ENCODE measurements at regions not wholly inside any gene's neighbourhood (a gene's known extent, or its start where the extent isn't known, plus 50 kb on each side); places are given as distances from the start of the nearest gene placed in this dataset.

DNA sequence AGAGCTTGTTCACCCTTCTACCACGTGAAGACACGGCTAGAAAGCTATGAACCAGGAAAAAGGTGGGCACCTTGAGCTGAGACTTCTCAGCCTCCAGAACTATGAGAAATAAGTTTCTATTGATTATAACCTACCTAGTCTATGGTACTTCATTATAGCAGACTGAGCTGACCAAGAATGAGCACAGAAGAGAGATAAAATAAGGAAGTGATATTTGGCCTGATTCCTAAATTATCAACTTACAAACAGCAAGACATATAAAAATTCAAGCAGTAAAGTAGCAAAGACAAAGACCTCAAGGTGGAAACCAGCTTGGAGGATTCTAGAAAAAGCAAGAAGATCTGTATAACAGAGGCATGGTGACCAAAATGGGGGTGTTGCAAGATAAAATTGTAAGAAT, 63.9 kb upstream of the OSTN start:
- Histone ChIP-seq H4K20me1 (ENCODE audit: control insufficient read depth, insufficient read depth, insufficient read length) (no peaks in the 10 kb centered on the region), H3K4me2 (ENCODE audit: insufficient read depth, insufficient read length, low read length) (no peak overlapping the region), H2BK20ac (ENCODE audit: low read depth, low read length, poor library complexity, severe bottlenecking) (no peak overlapping the region), H2BK15ac (ENCODE audit: low read depth, low read length) (no peak overlapping the region), H3K9me3 (ENCODE audit: control insufficient read depth, low read depth, low read length) (no peaks in the 10 kb centered on the region), H3T11ph (ENCODE audit: low read length) (no peak overlapping the region), H3K14ac (ENCODE audit: insufficient read depth, low read length) (no peak overlapping the region), H3K79me2 (ENCODE audit: insufficient read depth, low read length) (no peaks in the 10 kb centered on the region), H4K5ac (ENCODE audit: insufficient read length, low read depth, low read length) (no peak overlapping the region), H3K27me3 (ENCODE audit: insufficient read depth, low read length) (no peaks in the 10 kb centered on the region), H2AK5ac (ENCODE audit: insufficient read length, low read length) (no peak overlapping the region), H2BK12ac (ENCODE audit: insufficient read length, low read depth, low read length) (no peak overlapping the region), H2AFZ (ENCODE audit: low read length) (no peak overlapping the region), H3K56ac (ENCODE audit: insufficient read length, low read depth, low read length) (no peak overlapping the region), H3K9ac (ENCODE audit: extremely low read depth, insufficient read length, low read length) (no peak overlapping the region), H2BK120ac (ENCODE audit: low read depth, low read length, poor library complexity, severe bottlenecking) (no peak overlapping the region), H4K8ac (replicated peaks; ENCODE audit: insufficient read length, low read depth, low read length) (no peak overlapping the region), H3K4me1 (ENCODE audit: insufficient read depth, low read length) (no peaks in the 10 kb centered on the region), H3K79me1 (ENCODE audit: insufficient read depth, low read depth, low read length, poor library complexity, severe bottlenecking) (no peaks in the 10 kb centered on the region), H3K23ac (ENCODE audit: insufficient read length, low read depth, low read length) (no peak overlapping the region), H2BK5ac (ENCODE audit: insufficient read length, low read length) (no peak overlapping the region), H3K23me2 (ENCODE audit: insufficient read length, low read depth, low read length, poor library complexity, severe bottlenecking) (no peaks in the 10 kb centered on the region), H4K91ac (ENCODE audit: insufficient read length, low read depth, low read length) (no peak overlapping the region), H3K27ac (ENCODE audit: insufficient read length, low read depth, low read length) (no peak overlapping the region), H3K18ac (ENCODE audit: insufficient read length, low read depth, low read length) (no peak overlapping the region), H3K4ac (ENCODE audit: low read depth, low read length) (no peak overlapping the region)
- no peaks in the 10 kb centered on the region for H3K4me1 Mint-ChIP-seq
- DNase-seq: no peak
- H3K27ac Mint-ChIP-seq: no peak overlapping the region
- H3K27me3 Mint-ChIP-seq (ENCODE audit: low read depth): no peaks in the 10 kb centered on the region
- H3K4me3 Mint-ChIP-seq: no peak overlapping the region
- TF ChIP-seq, protein P1, sequence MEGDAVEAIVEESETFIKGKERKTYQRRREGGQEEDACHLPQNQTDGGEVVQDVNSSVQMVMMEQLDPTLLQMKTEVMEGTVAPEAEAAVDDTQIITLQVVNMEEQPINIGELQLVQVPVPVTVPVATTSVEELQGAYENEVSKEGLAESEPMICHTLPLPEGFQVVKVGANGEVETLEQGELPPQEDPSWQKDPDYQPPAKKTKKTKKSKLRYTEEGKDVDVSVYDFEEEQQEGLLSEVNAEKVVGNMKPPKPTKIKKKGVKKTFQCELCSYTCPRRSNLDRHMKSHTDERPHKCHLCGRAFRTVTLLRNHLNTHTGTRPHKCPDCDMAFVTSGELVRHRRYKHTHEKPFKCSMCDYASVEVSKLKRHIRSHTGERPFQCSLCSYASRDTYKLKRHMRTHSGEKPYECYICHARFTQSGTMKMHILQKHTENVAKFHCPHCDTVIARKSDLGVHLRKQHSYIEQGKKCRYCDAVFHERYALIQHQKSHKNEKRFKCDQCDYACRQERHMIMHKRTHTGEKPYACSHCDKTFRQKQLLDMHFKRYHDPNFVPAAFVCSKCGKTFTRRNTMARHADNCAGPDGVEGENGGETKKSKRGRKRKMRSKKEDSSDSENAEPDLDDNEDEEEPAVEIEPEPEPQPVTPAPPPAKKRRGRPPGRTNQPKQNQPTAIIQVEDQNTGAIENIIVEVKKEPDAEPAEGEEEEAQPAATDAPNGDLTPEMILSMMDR (conservative IDR thresholded peaks at IDR 0.05): no peak
- H3K36me3 Mint-ChIP-seq (ENCODE audit: insufficient read depth in 1 of 3, low read depth in 3 of 3): no peaks in the 10 kb centered on the region
- no peaks in the 10 kb centered on the region for H3K9me3 Mint-ChIP-seq
- WGBS (ENCODE audit: extremely low coverage, insufficient read length, low lambda C conversion rate): no CpG with 5 or more reads among the region's 2 CpGs

Measured in H9 (cell line).